H9 (cell line): ENCODE measurements at regions not wholly inside any gene's neighbourhood (a gene's known extent, or its start where the extent isn't known, plus 50 kb on each side); places are given as distances from the start of the nearest gene placed in this dataset.

ENCODE experiments used
- DNase-seq: peaks from one replicate; pipeline ENCODE4 v3.0.0-alpha.2; 2017
- H2AFZ ChIP-seq: one replicate; pipeline ENCODE4 v1.6.1; 2013; ENCODE audit warnings: mild to moderate bottlenecking, low read length, control low read depth, moderate library complexity
- H2AK5ac ChIP-seq: 2 replicates; pipeline ENCODE4 v1.6.1; 2013; ENCODE audit warnings: low read length, control low read depth, mixed read lengths; ENCODE audit not compliant: insufficient read length
- H2BK120ac ChIP-seq: one replicate; pipeline ENCODE4 v1.6.1; 2013; ENCODE audit warnings: low read depth, mild to moderate bottlenecking, low read length, control low read depth, inconsistent platforms; ENCODE audit not compliant: poor library complexity, severe bottlenecking
- H2BK12ac ChIP-seq: 2 replicates; pipeline ENCODE4 v1.6.1; 2013; ENCODE audit warnings: low read length, control low read depth, mixed read lengths, low read depth; ENCODE audit not compliant: insufficient read length
- H2BK15ac ChIP-seq: 2 replicates; pipeline ENCODE4 v1.6.1; 2013; ENCODE audit warnings: low read depth, low read length, control low read depth
- H2BK20ac ChIP-seq: one replicate; pipeline ENCODE4 v1.6.1; 2013; ENCODE audit warnings: low read depth, mild to moderate bottlenecking, low read length, control low read depth, inconsistent platforms; ENCODE audit not compliant: poor library complexity, severe bottlenecking
- H2BK5ac ChIP-seq: 2 replicates; pipeline ENCODE4 v1.6.1; 2013; ENCODE audit warnings: low read length, control low read depth, mixed read lengths; ENCODE audit not compliant: insufficient read length
- H3K14ac ChIP-seq: 2 replicates; pipeline ENCODE4 v1.6.1; 2013; ENCODE audit warnings: low read length, control low read depth; ENCODE audit not compliant: insufficient read depth
- H3K18ac ChIP-seq: 2 replicates; pipeline ENCODE4 v1.6.1; 2013; ENCODE audit warnings: low read depth, mild to moderate bottlenecking, mixed read lengths, low read length, control low read depth; ENCODE audit not compliant: insufficient read length
- H3K23ac ChIP-seq: 2 replicates; pipeline ENCODE4 v1.6.1; 2013; ENCODE audit warnings: low read length, control low read depth, mixed read lengths, low read depth; ENCODE audit not compliant: insufficient read length
- H3K23me2 ChIP-seq: 2 replicates; pipeline ENCODE4 v1.6.1; 2013; ENCODE audit warnings: low read depth, mild to moderate bottlenecking, mixed read lengths, low read length, control low read depth; ENCODE audit not compliant: insufficient read length, poor library complexity, severe bottlenecking
- H3K27ac ChIP-seq: 2 replicates; pipeline ENCODE4 v1.5.1; 2013; ENCODE audit warnings: low read length, control low read depth, mixed read lengths, low read depth; ENCODE audit not compliant: insufficient read length
- H3K27me3 ChIP-seq: 2 replicates; pipeline ENCODE4 v1.6.1; 2013; ENCODE audit warnings: low read length, control low read depth, inconsistent platforms; ENCODE audit not compliant: insufficient read depth
- H3K4ac ChIP-seq: 2 replicates; pipeline ENCODE4 v1.6.1; 2013; ENCODE audit warnings: low read depth, mild to moderate bottlenecking, control low read depth, inconsistent platforms, low read length, moderate library complexity
- H3K4me1 ChIP-seq: 2 replicates; pipeline ENCODE4 v1.6.1; 2013; ENCODE audit warnings: low read length, control low read depth, inconsistent platforms; ENCODE audit not compliant: insufficient read depth
- H3K4me2 ChIP-seq: 2 replicates; pipeline ENCODE4 v1.6.1; 2013; ENCODE audit warnings: low read length, control low read depth, mixed read lengths; ENCODE audit not compliant: insufficient read length, insufficient read depth
- H3K56ac ChIP-seq: 2 replicates; pipeline ENCODE4 v1.6.1; 2013; ENCODE audit warnings: low read depth, mild to moderate bottlenecking, mixed read lengths, low read length, control low read depth; ENCODE audit not compliant: insufficient read length
- H3K79me1 ChIP-seq: 2 replicates; pipeline ENCODE4 v1.6.1; 2013; ENCODE audit warnings: low read depth, mild to moderate bottlenecking, moderate library complexity, low read length, control low read depth, inconsistent platforms; ENCODE audit not compliant: insufficient read depth, poor library complexity, severe bottlenecking
- H3K79me2 ChIP-seq: 2 replicates; pipeline ENCODE4 v1.6.1; 2013; ENCODE audit warnings: low read length, control low read depth, inconsistent platforms; ENCODE audit not compliant: insufficient read depth
- H3K9ac ChIP-seq: 2 replicates; pipeline ENCODE4 v1.6.1; 2013; ENCODE audit warnings: low read length, control low read depth, mixed read lengths; ENCODE audit not compliant: insufficient read length; ENCODE audit errors: extremely low read depth
- H3K9me3 ChIP-seq: one replicate; pipeline ENCODE4 v1.6.1; 2013; ENCODE audit warnings: low read depth, low read length, inconsistent platforms; ENCODE audit not compliant: control insufficient read depth
- H3T11ph ChIP-seq: one replicate; pipeline ENCODE4 v1.6.1; 2013; ENCODE audit warnings: mild to moderate bottlenecking, low read length, control low read depth, inconsistent platforms
- H4K20me1 ChIP-seq: one replicate; pipeline ENCODE4 v1.6.1; 2013; ENCODE audit not compliant: control insufficient read depth, insufficient read length, insufficient read depth
- H4K5ac ChIP-seq: 2 replicates; pipeline ENCODE4 v1.6.1; 2013; ENCODE audit warnings: low read depth, mild to moderate bottlenecking, mixed read lengths, low read length, control low read depth; ENCODE audit not compliant: insufficient read length
- H4K8ac ChIP-seq: replicated peaks from 2 replicates; pipeline ENCODE4 v1.6.1; 2013; ENCODE audit warnings: low read length, control low read depth, mixed read lengths, low read depth; ENCODE audit not compliant: insufficient read length
- H4K91ac ChIP-seq: 2 replicates; pipeline ENCODE4 v1.6.1; 2013; ENCODE audit warnings: low read depth, mild to moderate bottlenecking, moderate library complexity, mixed read lengths, low read length, control low read depth; ENCODE audit not compliant: insufficient read length
- H3K27ac Mint-ChIP-seq, 3 experiments: 2 replicates in 2 of 3; 3 replicates in 1 of 3; pipeline ENCODE4 v1.8.0; 2020 to 2021; ENCODE audit warnings: mixed read lengths in 3 of 3, mild to moderate bottlenecking in 1 of 3, moderate library complexity in 1 of 3
- H3K27me3 Mint-ChIP-seq: 2 replicates; pipeline ENCODE4 v1.8.0; 2021; ENCODE audit warnings: low read depth, mild to moderate bottlenecking, moderate library complexity, mixed read lengths
- H3K36me3 Mint-ChIP-seq, 3 experiments: 2 replicates in 2 of 3; 3 replicates in 1 of 3; pipeline ENCODE4 v1.8.0; 2020 to 2021; ENCODE audit warnings: low read depth in 3 of 3, mixed read lengths in 3 of 3; ENCODE audit not compliant: insufficient read depth in 1 of 3
- H3K4me1 Mint-ChIP-seq, 2 experiments: 2 replicates each; pipeline ENCODE4 v1.8.0; 2020; ENCODE audit warnings: mixed read lengths in 2 of 2
- H3K4me3 Mint-ChIP-seq, 2 experiments: 2 replicates in 1 of 2; 3 replicates in 1 of 2; pipeline ENCODE4 v1.8.0; 2020 to 2021; ENCODE audit warnings: mild to moderate bottlenecking in 2 of 2, mixed read lengths in 2 of 2, moderate library complexity in 1 of 2
- H3K9me3 Mint-ChIP-seq, 2 experiments: 2 replicates in 1 of 2; 3 replicates in 1 of 2; pipeline ENCODE4 v1.8.0; 2020; ENCODE audit warnings: mild to moderate bottlenecking in 2 of 2, mixed read lengths in 2 of 2, moderate library complexity in 1 of 2
- WGBS: extraction: QIAGEN DNeasy Blood & Tissue Kit; methylation state at CpG from one replicate; pipeline ENCODE4 v1.1.7; 2013; ENCODE audit warnings: missing lambda C conversion rate, low lambda C conversion rate, mixed read lengths; ENCODE audit not compliant: insufficient read length; ENCODE audit errors: extremely low coverage; 5-methylcytosine and 5-hydroxymethylcytosine counted together
- TF ChIP-seq, protein P1 (sequence below): fragments of 200-600 bp; sonication (generic); conservative IDR thresholded peaks from 3 replicates; pipeline ENCODE4 v1.8.0; 2021; ENCODE audit warnings: antibody characterized with exemption, mild to moderate bottlenecking

DNA sequence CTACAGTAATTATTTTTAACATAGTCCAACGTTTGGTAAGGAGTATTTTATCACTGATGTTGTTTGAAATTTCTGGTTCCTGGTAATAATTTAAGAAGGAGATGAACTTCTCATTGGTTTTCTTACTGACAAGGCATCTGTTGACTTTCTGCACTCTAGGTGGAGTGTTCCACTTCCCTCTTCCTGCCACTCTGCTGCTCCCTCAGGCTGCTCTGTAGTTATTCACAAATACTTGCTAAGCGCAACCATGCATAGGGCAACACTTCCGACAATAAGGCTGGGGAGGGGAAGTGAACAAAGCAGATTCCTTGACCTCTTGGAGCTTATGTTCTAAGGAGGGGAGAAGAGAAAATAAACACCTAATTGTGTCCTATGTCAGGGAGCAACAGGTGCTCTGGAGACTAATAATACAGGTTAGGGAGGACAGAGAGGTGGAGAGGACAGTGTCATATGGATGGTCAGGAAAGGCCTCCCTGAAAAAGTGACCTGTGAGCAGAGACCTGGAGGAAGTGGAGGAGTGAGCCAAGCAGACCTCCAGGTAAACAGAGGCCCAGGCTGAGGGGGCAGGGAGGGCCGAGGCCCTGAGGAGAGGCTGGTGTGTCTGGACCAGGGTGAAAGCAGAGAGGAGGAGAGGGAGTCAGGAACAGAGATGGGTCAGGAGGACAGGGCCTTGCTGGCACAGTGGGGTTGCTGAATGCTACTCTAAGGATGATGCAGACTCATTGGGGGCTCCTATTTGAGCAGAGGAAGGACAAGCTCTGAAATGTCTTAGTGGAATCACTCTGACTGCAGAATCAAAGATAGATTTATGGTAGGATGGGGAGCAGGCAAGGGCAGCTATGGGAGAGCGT is 134.8 kb upstream of the SLC24A3 start:
- no peak overlapping the region for H2BK5ac ChIP-seq
- H3K27me3 Mint-ChIP-seq = peaks cover 2% of the 10 kb centered on the region; the same call in 1 of the 2 replicates
- no peak overlapping the region for H3K14ac ChIP-seq
- H3K4me3 Mint-ChIP-seq = no peak overlapping the region
- no peak overlapping the region for H3T11ph ChIP-seq
- no peaks in the 10 kb centered on the region; the same call in 1 of the 2 replicates for H3K4me1 ChIP-seq
- no peak overlapping the region for H3K4ac ChIP-seq
- no peaks in the 10 kb centered on the region for H3K9me3 ChIP-seq
- no peak overlapping the region for H2BK12ac ChIP-seq
- no peak overlapping the region for H3K56ac ChIP-seq
- no peak overlapping the region for H4K5ac ChIP-seq
- no peaks in the 10 kb centered on the region for H4K20me1 ChIP-seq
- H3K9me3 Mint-ChIP-seq = peaks cover 7 to 15% of the 10 kb centered on the region in 2 experiments; a peak in 4 of 5 replicates
- no peaks in the 10 kb centered on the region for H3K79me1 ChIP-seq
- no peaks in the 10 kb centered on the region for H3K23me2 ChIP-seq
- no peak for DNase-seq
- WGBS = no CpG with 5 or more reads among the region's 5 CpGs
- H3K18ac ChIP-seq = no peak overlapping the region
- H2BK120ac ChIP-seq = no peak overlapping the region
- no peaks in the 10 kb centered on the region for H3K79me2 ChIP-seq
- no peak overlapping the region for H3K27ac ChIP-seq
- no peaks in the 10 kb centered on the region for H3K27me3 ChIP-seq
- H3K27ac Mint-ChIP-seq = no peak overlapping the region
- no peak overlapping the region for H4K8ac ChIP-seq
- peaks cover 0 to 16% (median 4%) of the 10 kb centered on the region in 3 experiments; a peak in 4 of 7 replicates for H3K36me3 Mint-ChIP-seq
- H3K23ac ChIP-seq = no peak overlapping the region
- H2AK5ac ChIP-seq = no peak overlapping the region
- no peak overlapping the region for H3K4me2 ChIP-seq
- TF ChIP-seq, protein P1, sequence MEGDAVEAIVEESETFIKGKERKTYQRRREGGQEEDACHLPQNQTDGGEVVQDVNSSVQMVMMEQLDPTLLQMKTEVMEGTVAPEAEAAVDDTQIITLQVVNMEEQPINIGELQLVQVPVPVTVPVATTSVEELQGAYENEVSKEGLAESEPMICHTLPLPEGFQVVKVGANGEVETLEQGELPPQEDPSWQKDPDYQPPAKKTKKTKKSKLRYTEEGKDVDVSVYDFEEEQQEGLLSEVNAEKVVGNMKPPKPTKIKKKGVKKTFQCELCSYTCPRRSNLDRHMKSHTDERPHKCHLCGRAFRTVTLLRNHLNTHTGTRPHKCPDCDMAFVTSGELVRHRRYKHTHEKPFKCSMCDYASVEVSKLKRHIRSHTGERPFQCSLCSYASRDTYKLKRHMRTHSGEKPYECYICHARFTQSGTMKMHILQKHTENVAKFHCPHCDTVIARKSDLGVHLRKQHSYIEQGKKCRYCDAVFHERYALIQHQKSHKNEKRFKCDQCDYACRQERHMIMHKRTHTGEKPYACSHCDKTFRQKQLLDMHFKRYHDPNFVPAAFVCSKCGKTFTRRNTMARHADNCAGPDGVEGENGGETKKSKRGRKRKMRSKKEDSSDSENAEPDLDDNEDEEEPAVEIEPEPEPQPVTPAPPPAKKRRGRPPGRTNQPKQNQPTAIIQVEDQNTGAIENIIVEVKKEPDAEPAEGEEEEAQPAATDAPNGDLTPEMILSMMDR = no peak
- peaks cover 18 to 21% of the 10 kb centered on the region in 2 experiments for H3K4me1 Mint-ChIP-seq
- no peak overlapping the region for H2BK15ac ChIP-seq
- H4K91ac ChIP-seq = no peak overlapping the region
- H2BK20ac ChIP-seq = no peak overlapping the region
- no peak overlapping the region for H3K9ac ChIP-seq
- no peak overlapping the region for H2AFZ ChIP-seq
